H9 (cell line): ENCODE measurements at regions not wholly inside any gene's neighbourhood (a gene's known extent, or its start where the extent isn't known, plus 50 kb on each side); places are given as distances from the start of the nearest gene placed in this dataset.

Source experiments
- DNase-seq: peaks from one replicate; pipeline ENCODE4 v3.0.0-alpha.2; 2017
- H2AFZ ChIP-seq: one replicate; pipeline ENCODE4 v1.6.1; 2013; ENCODE audit warnings: mild to moderate bottlenecking, low read length, control low read depth, moderate library complexity
- H2AK5ac ChIP-seq: 2 replicates; pipeline ENCODE4 v1.6.1; 2013; ENCODE audit warnings: low read length, control low read depth, mixed read lengths; ENCODE audit not compliant: insufficient read length
- H2BK120ac ChIP-seq: one replicate; pipeline ENCODE4 v1.6.1; 2013; ENCODE audit warnings: low read depth, mild to moderate bottlenecking, low read length, control low read depth, inconsistent platforms; ENCODE audit not compliant: poor library complexity, severe bottlenecking
- H2BK12ac ChIP-seq: 2 replicates; pipeline ENCODE4 v1.6.1; 2013; ENCODE audit warnings: low read length, control low read depth, mixed read lengths, low read depth; ENCODE audit not compliant: insufficient read length
- H2BK15ac ChIP-seq: 2 replicates; pipeline ENCODE4 v1.6.1; 2013; ENCODE audit warnings: low read depth, low read length, control low read depth
- H2BK20ac ChIP-seq: one replicate; pipeline ENCODE4 v1.6.1; 2013; ENCODE audit warnings: low read depth, mild to moderate bottlenecking, low read length, control low read depth, inconsistent platforms; ENCODE audit not compliant: poor library complexity, severe bottlenecking
- H2BK5ac ChIP-seq: 2 replicates; pipeline ENCODE4 v1.6.1; 2013; ENCODE audit warnings: low read length, control low read depth, mixed read lengths; ENCODE audit not compliant: insufficient read length
- H3K14ac ChIP-seq: 2 replicates; pipeline ENCODE4 v1.6.1; 2013; ENCODE audit warnings: low read length, control low read depth; ENCODE audit not compliant: insufficient read depth
- H3K18ac ChIP-seq: 2 replicates; pipeline ENCODE4 v1.6.1; 2013; ENCODE audit warnings: low read depth, mild to moderate bottlenecking, mixed read lengths, low read length, control low read depth; ENCODE audit not compliant: insufficient read length
- H3K23ac ChIP-seq: 2 replicates; pipeline ENCODE4 v1.6.1; 2013; ENCODE audit warnings: low read length, control low read depth, mixed read lengths, low read depth; ENCODE audit not compliant: insufficient read length
- H3K23me2 ChIP-seq: 2 replicates; pipeline ENCODE4 v1.6.1; 2013; ENCODE audit warnings: low read depth, mild to moderate bottlenecking, mixed read lengths, low read length, control low read depth; ENCODE audit not compliant: insufficient read length, poor library complexity, severe bottlenecking
- H3K27ac ChIP-seq: 2 replicates; pipeline ENCODE4 v1.5.1; 2013; ENCODE audit warnings: low read length, control low read depth, mixed read lengths, low read depth; ENCODE audit not compliant: insufficient read length
- H3K27me3 ChIP-seq: 2 replicates; pipeline ENCODE4 v1.6.1; 2013; ENCODE audit warnings: low read length, control low read depth, inconsistent platforms; ENCODE audit not compliant: insufficient read depth
- H3K4ac ChIP-seq: 2 replicates; pipeline ENCODE4 v1.6.1; 2013; ENCODE audit warnings: low read depth, mild to moderate bottlenecking, control low read depth, inconsistent platforms, low read length, moderate library complexity
- H3K4me1 ChIP-seq: 2 replicates; pipeline ENCODE4 v1.6.1; 2013; ENCODE audit warnings: low read length, control low read depth, inconsistent platforms; ENCODE audit not compliant: insufficient read depth
- H3K4me2 ChIP-seq: 2 replicates; pipeline ENCODE4 v1.6.1; 2013; ENCODE audit warnings: low read length, control low read depth, mixed read lengths; ENCODE audit not compliant: insufficient read length, insufficient read depth
- H3K56ac ChIP-seq: 2 replicates; pipeline ENCODE4 v1.6.1; 2013; ENCODE audit warnings: low read depth, mild to moderate bottlenecking, mixed read lengths, low read length, control low read depth; ENCODE audit not compliant: insufficient read length
- H3K79me1 ChIP-seq: 2 replicates; pipeline ENCODE4 v1.6.1; 2013; ENCODE audit warnings: low read depth, mild to moderate bottlenecking, moderate library complexity, low read length, control low read depth, inconsistent platforms; ENCODE audit not compliant: insufficient read depth, poor library complexity, severe bottlenecking
- H3K79me2 ChIP-seq: 2 replicates; pipeline ENCODE4 v1.6.1; 2013; ENCODE audit warnings: low read length, control low read depth, inconsistent platforms; ENCODE audit not compliant: insufficient read depth
- H3K9ac ChIP-seq: 2 replicates; pipeline ENCODE4 v1.6.1; 2013; ENCODE audit warnings: low read length, control low read depth, mixed read lengths; ENCODE audit not compliant: insufficient read length; ENCODE audit errors: extremely low read depth
- H3K9me3 ChIP-seq: one replicate; pipeline ENCODE4 v1.6.1; 2013; ENCODE audit warnings: low read depth, low read length, inconsistent platforms; ENCODE audit not compliant: control insufficient read depth
- H3T11ph ChIP-seq: one replicate; pipeline ENCODE4 v1.6.1; 2013; ENCODE audit warnings: mild to moderate bottlenecking, low read length, control low read depth, inconsistent platforms
- H4K20me1 ChIP-seq: one replicate; pipeline ENCODE4 v1.6.1; 2013; ENCODE audit not compliant: control insufficient read depth, insufficient read length, insufficient read depth
- H4K5ac ChIP-seq: 2 replicates; pipeline ENCODE4 v1.6.1; 2013; ENCODE audit warnings: low read depth, mild to moderate bottlenecking, mixed read lengths, low read length, control low read depth; ENCODE audit not compliant: insufficient read length
- H4K8ac ChIP-seq: replicated peaks from 2 replicates; pipeline ENCODE4 v1.6.1; 2013; ENCODE audit warnings: low read length, control low read depth, mixed read lengths, low read depth; ENCODE audit not compliant: insufficient read length
- H4K91ac ChIP-seq: 2 replicates; pipeline ENCODE4 v1.6.1; 2013; ENCODE audit warnings: low read depth, mild to moderate bottlenecking, moderate library complexity, mixed read lengths, low read length, control low read depth; ENCODE audit not compliant: insufficient read length
- H3K27ac Mint-ChIP-seq, 3 experiments: 2 replicates in 2 of 3; 3 replicates in 1 of 3; pipeline ENCODE4 v1.8.0; 2020 to 2021; ENCODE audit warnings: mixed read lengths in 3 of 3, mild to moderate bottlenecking in 1 of 3, moderate library complexity in 1 of 3
- H3K27me3 Mint-ChIP-seq: 2 replicates; pipeline ENCODE4 v1.8.0; 2021; ENCODE audit warnings: low read depth, mild to moderate bottlenecking, moderate library complexity, mixed read lengths
- H3K36me3 Mint-ChIP-seq, 3 experiments: 2 replicates in 2 of 3; 3 replicates in 1 of 3; pipeline ENCODE4 v1.8.0; 2020 to 2021; ENCODE audit warnings: low read depth in 3 of 3, mixed read lengths in 3 of 3; ENCODE audit not compliant: insufficient read depth in 1 of 3
- H3K4me1 Mint-ChIP-seq, 2 experiments: 2 replicates each; pipeline ENCODE4 v1.8.0; 2020; ENCODE audit warnings: mixed read lengths in 2 of 2
- H3K4me3 Mint-ChIP-seq, 2 experiments: 2 replicates in 1 of 2; 3 replicates in 1 of 2; pipeline ENCODE4 v1.8.0; 2020 to 2021; ENCODE audit warnings: mild to moderate bottlenecking in 2 of 2, mixed read lengths in 2 of 2, moderate library complexity in 1 of 2
- H3K9me3 Mint-ChIP-seq, 2 experiments: 2 replicates in 1 of 2; 3 replicates in 1 of 2; pipeline ENCODE4 v1.8.0; 2020; ENCODE audit warnings: mild to moderate bottlenecking in 2 of 2, mixed read lengths in 2 of 2, moderate library complexity in 1 of 2
- WGBS: extraction: QIAGEN DNeasy Blood & Tissue Kit; methylation state at CpG from one replicate; pipeline ENCODE4 v1.1.7; 2013; ENCODE audit warnings: missing lambda C conversion rate, low lambda C conversion rate, mixed read lengths; ENCODE audit not compliant: insufficient read length; ENCODE audit errors: extremely low coverage; 5-methylcytosine and 5-hydroxymethylcytosine counted together
- TF ChIP-seq, protein P1 (sequence below): fragments of 200-600 bp; sonication (generic); conservative IDR thresholded peaks from 3 replicates; pipeline ENCODE4 v1.8.0; 2021; ENCODE audit warnings: antibody characterized with exemption, mild to moderate bottlenecking

DNA sequence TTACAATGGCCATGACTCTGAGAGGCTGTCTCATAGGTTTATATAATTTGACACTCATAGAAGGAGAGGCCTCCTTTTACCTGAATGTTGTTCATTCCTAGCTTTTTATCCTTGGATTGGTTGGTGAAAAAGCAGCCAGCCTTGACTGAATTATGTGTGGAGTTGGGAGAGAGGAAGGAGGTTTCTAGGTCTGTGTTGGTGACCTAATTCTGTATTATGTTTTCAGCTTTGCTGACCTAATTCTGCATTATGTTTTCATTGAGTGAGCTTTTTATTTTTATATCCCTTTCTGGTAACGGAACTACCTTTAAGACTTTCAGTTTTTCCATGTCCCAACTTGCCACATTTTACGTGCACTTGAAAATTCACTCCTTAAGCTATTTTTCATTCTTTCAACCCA, 59.1 kb upstream of the RNF144B start:
- no peaks in the 10 kb centered on the region for H3K9me3 ChIP-seq
- Mint-ChIP-seq H3K27me3 (no peaks in the 10 kb centered on the region), H3K4me1 (peaks cover 22 to 28% of the 10 kb centered on the region in 2 experiments), H3K4me3 (no peak overlapping the region), H3K36me3 (no peaks in the 10 kb centered on the region; a peak in 1 of 7 replicates), H3K27ac (no peak overlapping the region), H3K9me3 (peaks cover 1 to 4% of the 10 kb centered on the region in 2 experiments; a peak in 2 of 5 replicates)
- H2BK120ac ChIP-seq, result no peak overlapping the region
- H4K8ac ChIP-seq, result no peak overlapping the region
- no peak overlapping the region for H4K5ac ChIP-seq
- no peaks in the 10 kb centered on the region for H3K23me2 ChIP-seq
- no peaks in the 10 kb centered on the region for H3K79me2 ChIP-seq
- no peak overlapping the region for H3K9ac ChIP-seq
- H2BK15ac ChIP-seq, result no peak overlapping the region
- no peaks in the 10 kb centered on the region for H3K4me1 ChIP-seq
- H2AK5ac ChIP-seq, result no peak overlapping the region
- no peak overlapping the region for H3T11ph ChIP-seq
- H3K27me3 ChIP-seq, result no peaks in the 10 kb centered on the region
- no peak overlapping the region for H3K4me2 ChIP-seq
- no peak for DNase-seq
- H4K91ac ChIP-seq, result no peak overlapping the region
- H3K56ac ChIP-seq, result no peak overlapping the region
- H3K23ac ChIP-seq, result no peak overlapping the region
- TF ChIP-seq, protein P1, sequence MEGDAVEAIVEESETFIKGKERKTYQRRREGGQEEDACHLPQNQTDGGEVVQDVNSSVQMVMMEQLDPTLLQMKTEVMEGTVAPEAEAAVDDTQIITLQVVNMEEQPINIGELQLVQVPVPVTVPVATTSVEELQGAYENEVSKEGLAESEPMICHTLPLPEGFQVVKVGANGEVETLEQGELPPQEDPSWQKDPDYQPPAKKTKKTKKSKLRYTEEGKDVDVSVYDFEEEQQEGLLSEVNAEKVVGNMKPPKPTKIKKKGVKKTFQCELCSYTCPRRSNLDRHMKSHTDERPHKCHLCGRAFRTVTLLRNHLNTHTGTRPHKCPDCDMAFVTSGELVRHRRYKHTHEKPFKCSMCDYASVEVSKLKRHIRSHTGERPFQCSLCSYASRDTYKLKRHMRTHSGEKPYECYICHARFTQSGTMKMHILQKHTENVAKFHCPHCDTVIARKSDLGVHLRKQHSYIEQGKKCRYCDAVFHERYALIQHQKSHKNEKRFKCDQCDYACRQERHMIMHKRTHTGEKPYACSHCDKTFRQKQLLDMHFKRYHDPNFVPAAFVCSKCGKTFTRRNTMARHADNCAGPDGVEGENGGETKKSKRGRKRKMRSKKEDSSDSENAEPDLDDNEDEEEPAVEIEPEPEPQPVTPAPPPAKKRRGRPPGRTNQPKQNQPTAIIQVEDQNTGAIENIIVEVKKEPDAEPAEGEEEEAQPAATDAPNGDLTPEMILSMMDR, result no peak
- H2BK5ac ChIP-seq, result no peak overlapping the region
- no peak overlapping the region for H3K27ac ChIP-seq
- no peak overlapping the region for H2BK12ac ChIP-seq
- H3K4ac ChIP-seq, result no peak overlapping the region
- H3K18ac ChIP-seq, result no peak overlapping the region
- no peaks in the 10 kb centered on the region for H3K79me1 ChIP-seq
- WGBS, result no CpG with 5 or more reads among the region's 2 CpGs
- no peak overlapping the region for H3K14ac ChIP-seq
- H2AFZ ChIP-seq, result no peak overlapping the region
- H2BK20ac ChIP-seq, result no peak overlapping the region
- no peaks in the 10 kb centered on the region for H4K20me1 ChIP-seq
